VCaP (cell line): ENCODE measurements at regions not wholly inside any gene's neighbourhood (a gene's known extent, or its start where the extent isn't known, plus 50 kb on each side); places are given as distances from the start of the nearest gene placed in this dataset.
A peak's percentile ranks its signal among the peaks of the same experiment; 100 is the strongest.
"Not testable (repeated sequence)": the region's sequence is repeated elsewhere in the genome, so short reads cannot be mapped to it uniquely, and the experiment has no call there.

Source experiments
- H3K27ac ChIP-seq: fragments of 450-650 bp; 2 replicates; pipeline ENCODE4 v1.5.1; 2017
- CTCF ChIP-seq: fragments of 450-650 bp; conservative IDR thresholded peaks from 2 replicates; pipeline ENCODE4 v1.5.1; 2017; ENCODE audit warnings: mild to moderate bottlenecking, moderate library complexity

GRCh38 chr16:51982715-51983680, 563.9 kb downstream of the TOX3 start:
- no peak overlapping the region for H3K27ac ChIP-seq
- TF ChIP-seq CTCF, result peak; percentile 73

- H3K27ac ChIP-seq, result no peak overlapping the region
- TF ChIP-seq CTCF, result no peak
Observed at GRCh38 chr16:51981725-51982124, 565.2 kb downstream of the TOX3 start.

- H3K27ac ChIP-seq, result not testable (repeated sequence)
Observed at GRCh38 chr16:51977506-51977905, 569.4 kb downstream of the TOX3 start.

GRCh38 chr16:51971184-51971583, 575.8 kb downstream of the TOX3 start:
- peak; percentile 45 for TF ChIP-seq CTCF

GRCh38 chr16:51968749-51969148, 578.2 kb downstream of the TOX3 start:
- TF ChIP-seq CTCF, result no peak
- no peak overlapping the region for H3K27ac ChIP-seq

More at GRCh38 chr16:51971184-51971583, 575.8 kb downstream of the TOX3 start:
- H3K27ac ChIP-seq, result no peak overlapping the region

GRCh38 chr16:51967646-51968045, 579.3 kb downstream of the TOX3 start:
- no peak for TF ChIP-seq CTCF
- H3K27ac ChIP-seq, result no peak overlapping the region

GRCh38 chr16:51960931-51961330, 586.0 kb downstream of the TOX3 start:
- no peak for TF ChIP-seq CTCF
- no peak overlapping the region for H3K27ac ChIP-seq
